GM19324 (cell line): ENCODE measurements at regions not wholly inside any gene's neighbourhood (a gene's known extent, or its start where the extent isn't known, plus 50 kb on each side); places are given as distances from the start of the nearest gene placed in this dataset.

Experiments used
- ATAC-seq: cut with Tn5 transposase; IDR thresholded peaks from one replicate; pipeline ENCODE4 v1.9.1; 2021; ENCODE audit warnings: mild to moderate bottlenecking, moderate library complexity; ENCODE audit not compliant: unreplicated experiment, low FRiP score

DNA sequence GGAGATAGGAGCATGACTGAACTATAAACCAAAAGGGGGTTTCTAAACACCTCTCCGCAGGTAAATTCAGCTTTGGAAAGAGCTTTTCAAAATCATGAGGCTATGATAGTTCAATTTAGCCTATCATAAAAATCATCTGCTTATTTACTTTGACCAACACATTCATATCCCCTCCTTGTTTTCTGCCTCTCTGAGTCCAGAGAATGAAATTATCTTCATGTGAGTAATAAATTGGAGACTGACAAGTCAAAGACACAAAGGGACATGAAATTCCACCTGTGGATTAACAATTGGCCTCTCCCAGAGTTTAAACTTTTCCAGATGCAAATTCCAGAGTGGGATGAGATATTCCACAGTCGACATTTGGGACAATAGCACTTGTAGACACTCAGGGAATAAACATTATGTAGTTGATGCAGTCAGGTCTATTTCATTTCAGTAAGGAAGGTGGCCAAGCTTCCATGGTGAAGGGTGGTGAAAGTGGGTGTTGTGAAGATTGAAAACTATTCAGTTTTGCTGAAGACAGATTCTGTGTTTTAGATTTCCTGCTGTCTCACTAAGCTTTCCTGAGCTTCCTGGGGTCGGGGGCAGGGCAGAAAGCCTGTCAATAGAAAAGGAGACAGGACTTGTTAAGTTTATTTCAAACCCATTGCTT is 84.7 kb downstream of the CDC42EP3 start:
- ATAC-seq: no peak

DNA sequence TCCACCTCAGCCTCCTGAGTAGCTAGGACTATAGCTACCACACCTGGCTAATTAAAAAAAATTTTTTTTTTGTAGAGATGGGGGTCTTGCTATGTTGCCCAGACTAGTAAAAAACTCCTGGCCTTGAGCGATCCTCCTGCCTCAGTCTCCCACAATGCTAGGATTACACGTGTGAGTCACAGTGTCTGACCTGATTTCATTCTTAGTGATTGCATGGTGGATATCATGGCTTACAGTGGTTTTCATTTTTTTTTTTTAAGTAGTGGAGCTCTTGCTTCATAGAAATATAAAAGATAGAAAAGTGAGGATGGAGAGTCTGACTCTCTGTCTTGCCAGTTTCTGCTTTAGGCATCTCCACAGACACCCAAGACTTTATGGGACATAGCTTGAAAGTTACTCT is 83.6 kb downstream of the CDC42EP3 start:
- no peak for ATAC-seq

DNA sequence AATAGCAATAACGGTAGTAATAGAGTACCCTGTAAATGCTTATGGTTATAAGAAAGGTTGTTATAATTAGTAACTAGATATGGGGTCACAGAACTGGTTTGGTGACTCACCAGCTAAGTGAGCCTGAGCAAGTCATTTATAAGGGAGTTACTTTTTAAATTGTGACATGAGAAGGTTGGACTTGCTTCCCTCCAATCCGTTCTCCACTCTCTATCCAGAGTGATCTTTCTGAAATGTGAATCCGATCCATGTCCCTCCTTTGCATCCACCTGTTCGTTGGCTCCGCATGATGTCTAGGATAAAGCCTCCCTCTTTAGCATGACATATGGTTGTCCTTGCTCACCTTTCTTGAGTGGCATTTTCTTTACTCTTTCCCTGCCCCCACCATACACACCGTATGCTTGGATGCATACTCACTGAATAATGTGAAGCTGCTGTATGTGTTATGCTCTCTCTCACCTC is 83.1 kb downstream of the CDC42EP3 start:
- no peak for ATAC-seq

DNA sequence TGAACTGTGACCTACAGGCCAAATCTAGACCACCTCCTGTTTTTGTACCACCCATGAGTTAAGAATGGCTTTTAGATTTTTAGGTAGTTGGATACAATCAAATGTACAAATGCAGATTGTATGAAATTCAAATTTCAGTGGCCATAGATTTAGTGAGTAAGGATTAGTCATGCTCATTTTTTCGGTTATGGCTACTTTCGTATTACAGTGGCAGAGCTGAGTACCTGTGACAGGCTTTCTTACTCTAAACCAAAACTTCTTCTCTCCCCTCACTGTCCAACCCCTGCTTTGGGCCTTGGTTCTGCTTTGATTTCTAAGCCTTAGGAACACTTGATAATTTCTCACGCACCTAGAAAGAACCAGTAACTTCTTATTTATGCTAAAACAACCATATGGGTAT is 82.1 kb downstream of the CDC42EP3 start:
- ATAC-seq: no peak

DNA sequence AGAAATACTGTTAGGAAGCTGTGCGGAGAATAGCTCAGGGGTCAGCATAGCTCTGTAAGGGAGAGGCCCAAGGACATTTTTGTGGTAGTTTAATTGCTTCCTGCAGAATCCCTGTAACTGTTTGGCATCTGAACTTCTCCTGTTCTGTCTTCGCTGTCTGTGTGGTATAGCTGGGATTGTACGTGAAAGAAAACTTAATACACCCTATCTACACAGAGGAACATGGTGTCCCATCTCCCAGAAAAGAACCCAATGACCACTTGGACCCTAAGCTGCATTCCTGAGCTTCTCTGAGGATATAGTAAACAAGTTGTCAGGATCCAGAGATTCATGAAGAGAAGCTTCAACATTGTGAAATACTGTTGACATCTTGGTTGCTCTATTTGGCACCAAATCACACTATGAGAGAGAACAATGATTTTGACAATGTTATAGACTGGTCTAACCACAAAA is 81.3 kb downstream of the CDC42EP3 start:
- no peak for ATAC-seq
